ENCODE measurements at regions not wholly inside any gene's neighbourhood (a gene's known extent, or its start where the extent isn't known, plus 50 kb on each side); places are given as distances from the start of the nearest gene placed in this dataset.

GRCh38 chr7:113444261-113444660, 325.9 kb upstream of the SMIM30 start:
- intact Hi-C loops (cut with DNase I) = no loop called here
- H3K9me3 ChIP-seq = no peaks in the 10 kb centered on the region
- no peak for TF ChIP-seq POLR2A (IDR thresholded peaks at IDR 0.05)
- TF ChIP-seq CTCF (IDR thresholded peaks at IDR 0.05) = no peak
- H3K27ac ChIP-seq = no peak overlapping the region
- DNase-seq = no peak
- H3K27me3 ChIP-seq = no peaks in the 10 kb centered on the region
- H3K4me1 ChIP-seq = no peaks in the 10 kb centered on the region
- no peaks in the 10 kb centered on the region for H3K36me3 ChIP-seq
- H3K4me3 ChIP-seq (replicated peaks in 1 of 3) = no peak overlapping the region

- no peaks in the 10 kb centered on the region for H3K27me3 ChIP-seq
- H3K9me3 ChIP-seq = no peaks in the 10 kb centered on the region
- no peaks in the 10 kb centered on the region for H3K4me1 ChIP-seq
- intact Hi-C loops (cut with DNase I) = no loop called here
- 92 to 93% methylated on average over 2 of the region's 2 CpGs for WGBS, 2 donors
- no peak overlapping the region for H3K27ac ChIP-seq
- TF ChIP-seq POLR2A (IDR thresholded peaks at IDR 0.05) (no peak), CTCF (IDR thresholded peaks at IDR 0.05) (no peak)
- no peaks in the 10 kb centered on the region for H3K36me3 ChIP-seq
- no peak for DNase-seq
- no peak overlapping the region for H3K4me3 ChIP-seq (replicated peaks in 1 of 3)
These were observed 321.8 kb upstream of the SMIM30 start for GRCh38 chr7:113440173-113440572.

- no peak for DNase-seq
- WGBS, 2 donors = 78 to 86% methylated on average over 4 of the region's 4 CpGs
- H3K36me3 ChIP-seq = no peaks in the 10 kb centered on the region
- TF ChIP-seq CTCF (IDR thresholded peaks at IDR 0.05) (no peak), POLR2A (IDR thresholded peaks at IDR 0.05) (no peak)
- intact Hi-C loops (cut with DNase I) = no loop called here
- H3K27me3 ChIP-seq = no peaks in the 10 kb centered on the region
- no peaks in the 10 kb centered on the region for H3K4me1 ChIP-seq
- no peak overlapping the region for H3K27ac ChIP-seq
- no peak overlapping the region for H3K4me3 ChIP-seq (replicated peaks in 1 of 3)
- no peaks in the 10 kb centered on the region for H3K9me3 ChIP-seq
These were observed 313.1 kb upstream of the SMIM30 start for GRCh38 chr7:113431406-113431805.

DNA sequence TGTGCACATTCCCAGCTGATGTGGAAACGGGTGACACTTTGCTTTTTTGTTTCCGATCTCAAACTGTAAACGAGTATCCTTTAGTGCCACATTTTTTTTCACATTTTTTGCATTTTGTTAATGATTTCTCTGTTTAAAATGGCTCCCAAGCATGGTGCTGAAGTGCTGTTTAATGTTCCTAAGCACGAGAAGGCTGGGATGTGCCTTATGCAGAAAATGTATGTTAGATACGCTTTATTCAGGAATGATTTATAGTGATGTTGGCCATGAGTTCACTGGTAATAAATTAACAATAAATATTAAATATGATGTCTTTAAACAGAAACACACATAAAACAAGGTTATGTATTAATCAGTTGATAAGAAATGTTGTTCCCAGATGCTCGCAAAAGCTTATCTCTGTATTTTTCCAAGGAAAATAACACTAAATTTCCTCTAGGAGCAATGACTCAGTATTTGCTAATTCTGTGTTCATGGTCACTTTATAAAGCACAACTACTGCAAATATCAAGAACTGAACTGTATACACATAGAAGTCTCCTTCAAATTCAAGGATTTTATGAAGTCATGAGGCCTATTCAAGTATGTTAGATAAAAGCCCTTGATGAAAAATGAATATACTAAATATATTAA, 305.9 kb upstream of the SMIM30 start:
- Histone ChIP-seq H3K36me3 (no peaks in the 10 kb centered on the region), H3K9me3 (no peaks in the 10 kb centered on the region), H3K27me3 (no peaks in the 10 kb centered on the region), H3K27ac (no peak overlapping the region), H3K4me1 (no peaks in the 10 kb centered on the region), H3K4me3 (replicated peaks in 1 of 3) (no peak overlapping the region)
- no peak for DNase-seq
- WGBS, 2 donors = 78 to 84% methylated on average over 6 of the region's 6 CpGs
- intact Hi-C loops (cut with DNase I) = loop anchor here (5.0 to 10.0 kb wide), 3 partner anchors 267 to 870 kb away; no protein-coding TSS in a partner anchor
- no peak for TF ChIP-seq POLR2A (IDR thresholded peaks at IDR 0.05)
- no peak for TF ChIP-seq CTCF (IDR thresholded peaks at IDR 0.05)

- Histone ChIP-seq H3K9me3 (no peaks in the 10 kb centered on the region), H3K4me1 (no peaks in the 10 kb centered on the region), H3K27ac (no peak overlapping the region), H3K4me3 (replicated peaks in 1 of 3) (no peak overlapping the region), H3K27me3 (no peaks in the 10 kb centered on the region), H3K36me3 (no peaks in the 10 kb centered on the region)
- 26 to 28% methylated on average over 4 of the region's 4 CpGs for WGBS, 2 donors
- intact Hi-C loops (cut with DNase I) = loop anchor here (5.0 to 10.0 kb wide), 3 partner anchors 265 to 867 kb away; no protein-coding TSS in a partner anchor
- TF ChIP-seq CTCF (IDR thresholded peaks at IDR 0.05) (peak in 5 of 6 experiments; percentile 66 to 93 (median 82)), POLR2A (IDR thresholded peaks at IDR 0.05) (no peak)
- DNase-seq = peak; percentile 83 to 86
These were observed 303.5 kb upstream of the SMIM30 start for GRCh38 chr7:113421696-113422330.

Measured in thyroid gland (tissue), 4 donors.